ENCODE measurements at regions not wholly inside any gene's neighbourhood (a gene's known extent, or its start where the extent isn't known, plus 50 kb on each side); places are given as distances from the start of the nearest gene placed in this dataset.

DNA sequence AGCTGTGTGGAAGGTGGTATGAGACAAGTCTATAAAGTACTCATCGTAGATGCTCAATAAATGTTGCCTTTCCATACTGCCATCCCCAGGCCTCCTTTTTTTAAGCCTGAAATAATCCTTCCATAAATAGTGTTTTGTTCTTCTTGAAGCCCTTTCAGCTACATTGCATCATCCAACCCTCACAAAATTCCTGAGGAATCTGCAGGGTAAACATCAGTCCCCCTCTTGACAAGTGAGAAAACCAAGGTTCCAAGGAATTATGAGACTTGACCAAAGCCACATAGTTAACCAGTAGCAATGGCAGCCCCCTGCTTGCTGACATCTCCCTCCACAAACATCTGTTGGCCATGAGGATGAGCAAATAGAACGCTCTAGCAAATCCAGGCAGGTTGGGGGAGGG, 89.7 kb upstream of the CCL1 start:
- FAIRE-seq (no peak), DNase-seq (ENCODE audit: insufficient read length, low spot score) (no peak)
- TF ChIP-seq, protein P1, sequence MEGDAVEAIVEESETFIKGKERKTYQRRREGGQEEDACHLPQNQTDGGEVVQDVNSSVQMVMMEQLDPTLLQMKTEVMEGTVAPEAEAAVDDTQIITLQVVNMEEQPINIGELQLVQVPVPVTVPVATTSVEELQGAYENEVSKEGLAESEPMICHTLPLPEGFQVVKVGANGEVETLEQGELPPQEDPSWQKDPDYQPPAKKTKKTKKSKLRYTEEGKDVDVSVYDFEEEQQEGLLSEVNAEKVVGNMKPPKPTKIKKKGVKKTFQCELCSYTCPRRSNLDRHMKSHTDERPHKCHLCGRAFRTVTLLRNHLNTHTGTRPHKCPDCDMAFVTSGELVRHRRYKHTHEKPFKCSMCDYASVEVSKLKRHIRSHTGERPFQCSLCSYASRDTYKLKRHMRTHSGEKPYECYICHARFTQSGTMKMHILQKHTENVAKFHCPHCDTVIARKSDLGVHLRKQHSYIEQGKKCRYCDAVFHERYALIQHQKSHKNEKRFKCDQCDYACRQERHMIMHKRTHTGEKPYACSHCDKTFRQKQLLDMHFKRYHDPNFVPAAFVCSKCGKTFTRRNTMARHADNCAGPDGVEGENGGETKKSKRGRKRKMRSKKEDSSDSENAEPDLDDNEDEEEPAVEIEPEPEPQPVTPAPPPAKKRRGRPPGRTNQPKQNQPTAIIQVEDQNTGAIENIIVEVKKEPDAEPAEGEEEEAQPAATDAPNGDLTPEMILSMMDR (IDR thresholded peaks at IDR 0.05; ENCODE audit: insufficient read depth, missing control alignments) = no peak

- TF ChIP-seq, protein P1 (IDR thresholded peaks at IDR 0.05; ENCODE audit: insufficient read depth, missing control alignments) = no peak
- DNase-seq (ENCODE audit: insufficient read length, low spot score) (no peak), FAIRE-seq (no peak)
Measured at GRCh38 chr17:34451313-34451712, 88.3 kb upstream of the CCL1 start.

- DNase-seq (ENCODE audit: insufficient read length, low spot score) (no peak), FAIRE-seq (no peak)
- TF ChIP-seq, protein P1 (IDR thresholded peaks at IDR 0.05; ENCODE audit: insufficient read depth, missing control alignments) = no peak
Measured at GRCh38 chr17:34447406-34447805, 84.4 kb upstream of the CCL1 start.

DNA sequence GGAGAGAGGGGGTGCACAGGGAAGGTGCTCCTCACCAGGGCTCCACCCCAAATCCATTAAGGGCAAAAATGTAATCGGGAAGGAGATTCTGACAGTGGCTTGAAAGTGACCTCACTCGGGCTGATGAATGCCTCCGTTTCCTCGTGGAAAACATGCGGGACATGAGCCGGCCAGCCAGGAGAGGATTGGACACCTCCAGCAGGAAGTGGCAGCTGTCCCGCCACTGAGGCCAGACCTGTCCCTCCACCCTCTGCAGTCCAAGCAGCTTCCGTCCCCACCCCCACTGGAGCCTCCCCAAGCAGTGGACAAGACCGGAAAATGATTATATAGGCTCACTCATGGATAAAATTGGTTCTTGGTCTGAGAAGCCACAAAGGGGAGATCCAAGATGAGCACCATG, 82.1 kb upstream of the CCL1 start:
- DNase-seq (ENCODE audit: insufficient read length, low spot score) = no peak
- no peak for FAIRE-seq
- TF ChIP-seq, protein P1 (IDR thresholded peaks at IDR 0.05; ENCODE audit: insufficient read depth, missing control alignments) = no peak

DNA sequence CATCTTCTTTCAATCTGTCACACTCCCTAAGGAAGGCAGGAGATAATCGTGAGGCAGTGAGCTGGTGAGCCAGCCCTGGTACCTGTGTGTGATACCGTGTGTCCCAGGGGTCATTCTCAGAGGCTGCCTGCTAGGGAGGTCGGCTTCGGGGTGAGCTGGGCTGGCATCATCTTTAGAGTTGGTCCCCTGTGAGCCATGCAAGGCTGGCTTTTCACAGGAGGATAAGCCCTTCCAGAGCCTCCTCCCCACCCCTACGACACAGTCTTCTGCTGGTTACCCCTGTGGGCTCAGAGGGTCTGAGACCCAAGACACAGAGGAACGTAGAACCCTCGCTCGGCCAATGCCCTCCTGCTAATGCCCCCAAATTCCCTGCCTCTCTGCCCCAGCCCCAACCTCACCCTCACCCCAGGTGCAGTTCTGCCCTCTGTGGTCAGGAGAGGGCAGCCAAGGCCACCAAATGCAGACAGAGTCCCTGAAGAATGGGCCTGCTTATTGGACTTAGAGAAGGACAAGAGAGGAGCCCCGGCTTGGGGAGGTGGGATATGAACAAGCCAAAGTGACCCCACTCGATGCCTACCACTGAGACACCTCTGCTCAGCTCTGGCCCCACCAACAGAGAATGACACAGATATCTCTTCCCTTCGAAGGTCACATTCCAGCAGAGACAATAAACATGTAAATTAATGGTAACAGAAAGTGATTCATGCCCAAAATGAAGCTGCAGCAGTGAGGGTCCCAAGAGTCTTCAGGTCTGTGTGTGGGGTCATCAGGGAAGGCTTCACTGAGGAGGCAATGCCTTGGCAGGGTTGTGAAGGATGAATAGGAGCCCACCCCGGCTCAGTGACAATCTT, 80.8 kb upstream of the CCL1 start:
- TF ChIP-seq, protein P1 (IDR thresholded peaks at IDR 0.05; ENCODE audit: insufficient read depth, missing control alignments) = peak; percentile 39
- DNase-seq (ENCODE audit: insufficient read length, low spot score) = no peak
- no peak for FAIRE-seq

GRCh38 chr17:34442387-34443111, 79.5 kb upstream of the CCL1 start:
- no peak for DNase-seq (ENCODE audit: insufficient read length, low spot score)
- FAIRE-seq = no peak
- TF ChIP-seq, protein P1 (IDR thresholded peaks at IDR 0.05; ENCODE audit: insufficient read depth, missing control alignments) = no peak

DNA sequence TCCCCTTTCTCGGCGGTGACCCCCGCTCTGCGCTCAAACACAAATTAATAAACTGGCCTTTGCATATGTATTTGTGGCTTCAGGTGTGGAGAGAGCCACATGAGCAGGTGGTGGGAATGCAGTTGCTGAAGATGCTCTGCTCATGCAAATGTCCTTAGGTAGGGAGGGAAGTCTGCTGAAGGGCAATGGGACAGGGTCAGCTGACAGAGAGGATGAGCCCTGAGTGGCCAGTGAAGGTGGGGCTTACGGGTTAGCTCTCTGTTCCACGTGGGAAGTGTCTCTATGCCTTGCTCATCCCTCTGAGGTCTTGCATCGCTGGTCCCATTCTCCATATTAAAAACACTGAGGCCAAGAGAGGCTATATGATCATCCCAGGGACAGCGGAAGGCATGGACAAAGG, 74.2 kb upstream of the CCL1 start:
- DNase-seq (ENCODE audit: insufficient read length, low spot score) = no peak
- FAIRE-seq = no peak
- TF ChIP-seq, protein P1 (IDR thresholded peaks at IDR 0.05; ENCODE audit: insufficient read depth, missing control alignments) = no peak

Data from D721Med (cell line).